GM10266 (cell line): ENCODE measurements at regions not wholly inside any gene's neighbourhood (a gene's known extent, or its start where the extent isn't known, plus 50 kb on each side); places are given as distances from the start of the nearest gene placed in this dataset.
"Not testable (repeated sequence)": the region's sequence is repeated elsewhere in the genome, so short reads cannot be mapped to it uniquely, and the experiment has no call there.

Experiments
- DNase-seq: peaks from one replicate; pipeline ENCODE4 v3.0.0; 2012; ENCODE audit errors: extremely low spot score
- CTCF ChIP-seq: IDR thresholded peaks from 2 replicates; pipeline ENCODE4 v1.5.1; 2012; ENCODE audit warnings: mild to moderate bottlenecking, low read depth; ENCODE audit not compliant: control insufficient read depth, insufficient read depth; ENCODE audit errors: missing control alignments

- no peak for TF ChIP-seq CTCF
- no peak for DNase-seq
Observed at GRCh38 chr11:98277251-98277912, 743.4 kb upstream of the CNTN5 start.

- no peak for TF ChIP-seq CTCF
- DNase-seq, result no peak
Observed at GRCh38 chr11:98289617-98290263, 731.0 kb upstream of the CNTN5 start.

- DNase-seq, result no peak
- no peak for TF ChIP-seq CTCF
Observed at GRCh38 chr11:98296091-98296880, 724.5 kb upstream of the CNTN5 start.

GRCh38 chr11:98300719-98301118 is 720.0 kb upstream of the CNTN5 start:
- no peak for TF ChIP-seq CTCF
- no peak for DNase-seq

- DNase-seq, result no peak
- TF ChIP-seq CTCF, result no peak
Observed at GRCh38 chr11:98307827-98308491, 712.8 kb upstream of the CNTN5 start.

GRCh38 chr11:98330306-98330705 is 690.4 kb upstream of the CNTN5 start:
- DNase-seq, result not testable (repeated sequence)

GRCh38 chr11:98358551-98358950 is 662.2 kb upstream of the CNTN5 start:
- no peak for TF ChIP-seq CTCF
- no peak for DNase-seq
